ENCODE measurements at regions not wholly inside any gene's neighbourhood (a gene's known extent, or its start where the extent isn't known, plus 50 kb on each side); places are given as distances from the start of the nearest gene placed in this dataset.

DNA sequence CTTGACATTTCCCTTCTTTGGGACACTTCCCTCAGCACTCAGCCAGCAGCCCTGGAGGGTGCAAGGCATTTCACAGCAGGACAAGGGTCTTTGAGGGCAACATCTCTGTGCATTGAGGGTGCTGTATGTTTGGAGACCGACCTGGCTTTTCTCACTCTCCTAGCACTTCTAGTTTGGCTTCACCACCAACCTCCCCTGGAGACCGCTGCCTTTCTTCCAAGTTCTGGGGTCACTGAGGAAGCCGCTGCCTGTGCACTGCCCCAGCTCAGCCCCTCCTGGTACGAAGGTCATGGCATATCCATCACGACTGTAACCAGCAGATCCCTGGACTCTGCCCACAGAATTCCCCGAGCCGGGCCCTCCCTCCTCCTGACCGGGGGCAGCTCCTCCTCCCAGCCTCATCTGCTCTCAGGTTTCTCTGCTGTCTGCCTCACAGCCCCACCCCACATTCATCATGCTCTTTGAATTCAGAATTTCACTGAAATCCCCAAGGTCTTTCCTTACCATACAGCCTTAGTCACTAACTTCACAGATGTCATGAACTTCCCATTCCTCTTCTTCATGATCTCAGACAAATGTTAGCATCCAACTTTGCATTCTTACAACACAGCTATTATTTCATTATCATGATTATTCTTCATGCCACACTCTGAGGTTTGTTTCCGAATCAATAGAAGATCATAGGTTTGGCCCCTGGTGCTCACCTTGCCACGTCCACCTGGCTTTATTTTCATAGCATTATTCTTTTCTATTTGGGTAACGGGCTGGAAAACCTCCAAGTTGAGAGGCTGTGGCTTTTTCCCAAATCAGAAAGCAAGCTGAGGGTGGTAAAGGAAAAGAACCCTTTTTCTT, 113.0 kb upstream of the COPS8 start:
- TF ChIP-seq, protein P1, sequence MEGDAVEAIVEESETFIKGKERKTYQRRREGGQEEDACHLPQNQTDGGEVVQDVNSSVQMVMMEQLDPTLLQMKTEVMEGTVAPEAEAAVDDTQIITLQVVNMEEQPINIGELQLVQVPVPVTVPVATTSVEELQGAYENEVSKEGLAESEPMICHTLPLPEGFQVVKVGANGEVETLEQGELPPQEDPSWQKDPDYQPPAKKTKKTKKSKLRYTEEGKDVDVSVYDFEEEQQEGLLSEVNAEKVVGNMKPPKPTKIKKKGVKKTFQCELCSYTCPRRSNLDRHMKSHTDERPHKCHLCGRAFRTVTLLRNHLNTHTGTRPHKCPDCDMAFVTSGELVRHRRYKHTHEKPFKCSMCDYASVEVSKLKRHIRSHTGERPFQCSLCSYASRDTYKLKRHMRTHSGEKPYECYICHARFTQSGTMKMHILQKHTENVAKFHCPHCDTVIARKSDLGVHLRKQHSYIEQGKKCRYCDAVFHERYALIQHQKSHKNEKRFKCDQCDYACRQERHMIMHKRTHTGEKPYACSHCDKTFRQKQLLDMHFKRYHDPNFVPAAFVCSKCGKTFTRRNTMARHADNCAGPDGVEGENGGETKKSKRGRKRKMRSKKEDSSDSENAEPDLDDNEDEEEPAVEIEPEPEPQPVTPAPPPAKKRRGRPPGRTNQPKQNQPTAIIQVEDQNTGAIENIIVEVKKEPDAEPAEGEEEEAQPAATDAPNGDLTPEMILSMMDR (IDR thresholded peaks at IDR 0.05): no peak
- no peak for TF ChIP-seq EP300 (IDR thresholded peaks at IDR 0.05; ENCODE audit: low read depth)
- TF ChIP-seq POLR2A (IDR thresholded peaks at IDR 0.05): no peak
